Suppressor macrophage (primary cell): ENCODE measurements at regions not wholly inside any gene's neighbourhood (a gene's known extent, or its start where the extent isn't known, plus 50 kb on each side); places are given as distances from the start of the nearest gene placed in this dataset.
"Not testable (repeated sequence)": the region's sequence is repeated elsewhere in the genome, so short reads cannot be mapped to it uniquely, and the experiment has no call there.

Experiments used
- DNase-seq, 4 experiments: peaks; one replicate each; pipeline ENCODE4 v3.0.0-alpha.2; 2020 to 2022

- DNase-seq: no peak
Measured at GRCh38 chr16:8109510-8110369, 480.6 kb downstream of the TMEM114 start.

GRCh38 chr16:8108991-8109509, 481.3 kb downstream of the TMEM114 start:
- DNase-seq: no peak

- peak in 3 of 4 experiments; percentile 23 to 41 (median 24) for DNase-seq
Measured at GRCh38 chr16:8107296-8107695, 483.0 kb downstream of the TMEM114 start.

GRCh38 chr16:8103649-8104289, 486.5 kb downstream of the TMEM114 start:
- no peak for DNase-seq

GRCh38 chr16:8099586-8099985, 490.7 kb downstream of the TMEM114 start:
- DNase-seq: no peak

GRCh38 chr16:8098947-8099512, 491.3 kb downstream of the TMEM114 start:
- DNase-seq: peak in 2 of 4 experiments; percentile 3 to 10

- no peak for DNase-seq
Measured at GRCh38 chr16:8096211-8096610, 494.1 kb downstream of the TMEM114 start.

- no peak for DNase-seq
Measured at GRCh38 chr16:8094696-8095095, 495.6 kb downstream of the TMEM114 start.

- no peak for DNase-seq
Measured at GRCh38 chr16:8088820-8089338, 501.4 kb downstream of the TMEM114 start.

GRCh38 chr16:8087597-8088289, 502.6 kb downstream of the TMEM114 start:
- DNase-seq: peak; percentile 2 to 47 (median 35)

- no peak for DNase-seq
Measured at GRCh38 chr16:8087146-8087545, 503.2 kb downstream of the TMEM114 start.

- no peak for DNase-seq
Measured at GRCh38 chr16:8084882-8085281, 505.4 kb downstream of the TMEM114 start.

- DNase-seq: no peak
Measured at GRCh38 chr16:8084302-8084701, 506.0 kb downstream of the TMEM114 start.

- DNase-seq: no peak
Measured at GRCh38 chr16:8083560-8083959, 506.8 kb downstream of the TMEM114 start.

- DNase-seq: no peak
Measured at GRCh38 chr16:8080817-8081216, 509.5 kb downstream of the TMEM114 start.

- DNase-seq: no peak
Measured at GRCh38 chr16:8075271-8075670, 515.0 kb downstream of the TMEM114 start.

GRCh38 chr16:8070506-8070905, 519.8 kb downstream of the TMEM114 start:
- DNase-seq: no peak

GRCh38 chr16:8068225-8068624, 522.1 kb downstream of the TMEM114 start:
- not testable (repeated sequence) for DNase-seq

GRCh38 chr16:8063159-8063558, 527.2 kb downstream of the TMEM114 start:
- no peak for DNase-seq

GRCh38 chr16:8062677-8063076, 527.6 kb downstream of the TMEM114 start:
- no peak for DNase-seq

- DNase-seq: no peak
Measured at GRCh38 chr16:8055761-8056160, 534.5 kb downstream of the TMEM114 start.

- DNase-seq: no peak
Measured at GRCh38 chr16:8053437-8053836, 536.9 kb downstream of the TMEM114 start.

- DNase-seq: no peak
Measured at GRCh38 chr16:8048433-8048832, 541.9 kb downstream of the TMEM114 start.
